ENCODE measurements at regions not wholly inside any gene's neighbourhood (a gene's known extent, or its start where the extent isn't known, plus 50 kb on each side); places are given as distances from the start of the nearest gene placed in this dataset.
A peak's percentile ranks its signal among the peaks of the same experiment; 100 is the strongest.

DNA sequence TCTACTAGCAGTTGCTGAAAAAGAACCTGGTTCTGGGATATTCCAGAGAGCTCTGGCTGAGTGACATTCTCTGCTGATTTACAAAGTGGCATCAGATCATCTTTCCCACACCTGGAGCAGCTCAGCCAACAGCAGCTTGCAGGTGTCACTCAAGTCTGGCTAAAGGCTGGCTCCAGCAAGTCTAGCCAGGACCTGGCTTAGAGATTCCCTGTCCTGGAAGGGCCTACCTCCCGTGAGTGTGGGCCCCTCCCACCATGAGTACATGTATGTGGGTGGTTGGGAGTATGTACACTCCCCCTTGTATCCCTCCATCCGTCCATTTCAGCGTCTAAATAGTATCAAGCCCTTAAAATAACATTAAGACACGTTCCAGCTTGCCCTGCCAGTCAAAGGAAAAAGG lies 539.3 kb upstream of the ID4 start:
- in situ Hi-C loops (cut with HindIII; ENCODE audit: low pct_unique_long_range_greater_than_20kb, low sequenced_read_pairs), result no loop called here
- no peak for DNase-seq (ENCODE audit: low read depth, low spot score)

DNA sequence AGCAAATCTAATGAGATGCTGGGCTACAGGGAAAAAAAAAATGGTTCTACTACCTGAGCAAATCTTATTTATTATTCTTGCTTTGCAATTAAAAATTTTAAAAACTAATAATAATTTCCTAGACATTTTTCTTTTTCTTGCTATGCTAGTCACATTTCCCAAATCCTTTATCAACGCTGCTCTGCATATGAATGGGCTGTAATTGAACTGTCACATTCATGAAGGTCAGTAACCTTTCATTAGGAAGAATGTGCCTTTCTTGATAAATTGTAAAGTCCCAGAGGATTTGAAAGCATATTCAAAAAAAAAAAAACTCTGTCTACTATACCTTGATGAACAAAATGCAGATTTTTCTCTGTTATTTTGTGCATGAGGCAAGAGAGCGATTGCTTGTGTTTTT lies 538.7 kb upstream of the ID4 start:
- in situ Hi-C loops (cut with HindIII; ENCODE audit: low pct_unique_long_range_greater_than_20kb, low sequenced_read_pairs), result no loop called here
- DNase-seq (ENCODE audit: low read depth, low spot score), result no peak

DNA sequence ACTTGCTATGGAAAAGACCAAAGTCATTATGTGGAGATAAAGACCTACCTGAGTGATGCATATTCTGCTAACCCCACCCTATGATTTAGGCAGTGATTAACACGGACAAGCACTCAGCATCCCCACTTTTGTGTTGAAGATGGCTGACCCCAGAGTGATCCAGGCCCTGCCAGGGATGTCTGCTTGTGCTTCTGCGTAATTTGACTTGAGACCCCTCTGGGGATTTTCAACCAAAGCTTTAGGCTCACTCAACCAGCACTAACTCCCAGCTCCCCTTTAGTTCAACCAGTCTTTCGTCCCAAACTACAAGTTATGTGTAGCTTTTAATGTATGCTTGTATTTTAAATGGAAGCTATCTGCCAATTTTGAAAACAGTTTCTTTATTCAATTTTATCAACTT lies 538.0 kb upstream of the ID4 start:
- no peak for DNase-seq (ENCODE audit: low read depth, low spot score)
- in situ Hi-C loops (cut with HindIII; ENCODE audit: low pct_unique_long_range_greater_than_20kb, low sequenced_read_pairs), result no loop called here

DNA sequence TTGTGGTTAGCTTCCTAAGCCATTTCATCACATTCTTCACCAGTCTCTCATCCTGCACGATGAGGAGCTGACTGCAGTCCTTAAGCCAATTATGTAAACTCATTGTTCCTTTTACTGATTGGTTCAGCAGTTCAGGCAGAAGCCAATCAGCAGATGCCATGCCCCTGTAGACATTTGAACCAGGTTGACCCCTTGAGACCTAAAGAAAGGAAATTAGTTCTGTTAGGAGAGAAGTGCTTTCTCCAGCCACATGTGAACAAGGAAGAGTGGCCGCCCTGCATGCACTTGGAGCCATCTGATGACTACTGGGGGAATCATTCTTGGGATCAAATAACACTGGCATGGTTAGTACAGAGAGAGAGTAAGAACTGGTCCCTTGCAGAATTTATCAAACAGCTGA lies 535.2 kb upstream of the ID4 start:
- in situ Hi-C loops (cut with HindIII; ENCODE audit: low pct_unique_long_range_greater_than_20kb, low sequenced_read_pairs), result no loop called here
- no peak for DNase-seq (ENCODE audit: low read depth, low spot score)

DNA sequence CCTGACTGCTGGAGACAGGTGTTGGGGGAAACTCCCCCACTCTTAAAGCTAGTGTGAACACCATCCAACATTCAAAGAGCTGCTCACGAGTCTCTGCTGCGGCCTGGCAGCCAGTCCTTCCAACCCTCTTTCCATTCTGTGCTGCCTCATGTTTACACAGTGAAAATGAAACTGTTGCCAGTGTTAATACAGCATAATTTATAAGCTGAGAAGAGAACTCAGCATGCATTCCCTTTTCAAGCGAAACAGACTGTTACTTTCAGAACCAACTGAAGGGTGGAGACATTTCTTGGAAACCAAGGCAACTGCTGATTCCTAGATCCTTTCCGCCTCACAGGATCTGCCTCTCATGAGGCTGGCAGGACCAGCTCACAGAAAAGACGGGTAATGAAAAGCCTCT lies 533.8 kb upstream of the ID4 start:
- in situ Hi-C loops (cut with HindIII; ENCODE audit: low pct_unique_long_range_greater_than_20kb, low sequenced_read_pairs), result no loop called here
- DNase-seq (ENCODE audit: low read depth, low spot score), result no peak

DNA sequence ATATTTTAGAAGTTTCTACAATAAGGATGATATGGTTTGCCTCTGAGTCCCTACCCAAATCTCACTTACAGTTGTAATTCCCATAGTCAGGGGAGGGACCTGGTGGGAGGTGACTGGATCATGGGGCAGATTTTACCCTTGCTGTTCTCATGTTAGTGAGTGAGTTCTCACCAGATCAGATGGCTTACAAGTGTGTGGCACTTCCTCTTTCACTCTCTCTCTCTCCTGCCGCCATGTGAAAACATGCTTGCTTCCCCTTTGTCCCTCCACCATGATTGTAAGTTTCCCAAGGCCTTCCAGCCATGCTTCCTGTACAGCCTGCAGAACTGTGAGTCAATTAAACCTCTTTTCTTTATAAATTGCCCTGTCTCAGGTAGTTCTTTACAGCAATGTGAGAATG lies 527.5 kb upstream of the ID4 start:
- in situ Hi-C loops (cut with HindIII; ENCODE audit: low pct_unique_long_range_greater_than_20kb, low sequenced_read_pairs), result no loop called here
- no peak for DNase-seq (ENCODE audit: low read depth, low spot score)

DNA sequence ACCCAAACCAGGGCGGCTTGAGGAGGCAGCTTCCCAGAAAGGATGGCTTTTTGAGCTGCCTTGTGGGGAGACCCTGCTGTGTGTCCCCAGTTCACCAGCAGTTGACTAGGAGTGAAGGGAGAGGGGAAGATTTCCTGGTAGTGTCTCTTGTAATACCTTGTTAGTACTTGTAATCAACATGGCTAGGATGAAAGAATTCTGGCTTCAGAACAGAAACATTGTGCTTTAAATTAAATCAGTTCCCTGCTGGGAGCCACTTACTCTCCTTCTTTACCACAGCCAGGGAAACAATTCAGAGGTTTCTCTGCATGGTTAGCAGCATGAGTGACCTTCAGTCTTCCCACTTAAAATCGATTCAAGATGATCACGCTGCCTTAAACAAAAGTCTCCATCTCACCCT lies 525.4 kb upstream of the ID4 start:
- DNase-seq (ENCODE audit: low read depth, low spot score), result no peak
- in situ Hi-C loops (cut with HindIII; ENCODE audit: low pct_unique_long_range_greater_than_20kb, low sequenced_read_pairs), result no loop called here

DNA sequence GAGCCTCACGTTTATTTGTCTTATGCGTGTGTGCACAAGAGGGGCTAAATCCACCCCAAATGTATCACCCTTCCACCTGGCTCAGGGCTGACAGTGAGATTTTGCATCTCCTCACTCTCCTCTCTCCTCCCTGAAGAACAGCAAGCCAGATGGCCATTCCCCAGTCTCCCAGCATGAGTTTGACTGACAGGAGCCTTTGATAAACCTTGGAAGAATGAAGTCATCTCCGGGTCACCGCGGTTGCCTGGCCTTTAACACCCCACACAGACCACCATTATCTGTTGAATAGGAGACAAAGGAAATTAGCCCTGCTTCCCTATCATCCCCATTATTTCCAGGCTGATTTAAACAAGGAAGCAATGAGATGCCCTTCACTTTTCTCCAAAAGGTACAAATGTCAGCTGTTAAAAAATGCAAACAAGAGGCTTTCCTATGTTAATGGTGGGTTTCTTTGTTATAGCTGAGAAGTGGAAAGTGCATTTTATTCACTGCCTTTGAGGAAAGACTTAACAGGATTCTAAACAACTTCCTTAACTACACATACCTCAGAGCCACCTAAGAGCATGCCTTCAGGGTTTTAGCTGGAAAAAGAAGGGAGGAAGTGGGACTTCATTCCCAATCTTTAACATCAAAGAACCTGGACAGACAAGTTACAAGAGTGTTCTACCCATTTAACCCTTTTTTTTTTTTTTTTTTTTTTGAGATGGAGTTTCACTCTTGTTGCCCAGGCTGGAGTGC lies 524.8 kb upstream of the ID4 start:
- in situ Hi-C loops (cut with HindIII; ENCODE audit: low pct_unique_long_range_greater_than_20kb, low sequenced_read_pairs), result no loop called here
- no peak for DNase-seq (ENCODE audit: low read depth, low spot score)

DNA sequence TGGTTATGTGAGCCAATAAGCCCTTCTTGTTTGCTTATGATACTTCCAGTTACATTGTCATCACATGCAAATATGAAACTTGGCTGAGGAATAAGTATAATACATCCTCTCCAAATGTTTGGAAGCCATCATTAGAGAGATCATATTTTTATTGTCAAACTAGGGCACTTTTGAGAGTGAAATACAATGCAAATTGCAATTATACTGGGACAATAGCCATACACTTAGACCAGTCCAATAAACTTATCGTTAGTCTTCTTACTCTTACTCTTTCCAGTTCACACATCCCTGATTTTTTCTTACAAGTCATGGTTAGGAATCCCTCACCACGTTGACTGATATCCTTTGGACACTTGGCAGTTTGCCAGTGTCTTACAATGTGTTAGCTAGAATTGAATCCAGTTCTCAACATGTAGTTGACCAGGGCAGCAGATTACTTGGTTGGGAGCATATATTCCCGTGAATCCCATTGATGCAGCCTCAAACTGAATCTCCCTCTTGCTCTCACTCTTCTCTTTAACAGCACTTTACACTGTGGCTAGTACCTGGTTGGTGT lies 519.7 kb upstream of the ID4 start:
- no peak for DNase-seq (ENCODE audit: low read depth, low spot score)
- in situ Hi-C loops (cut with HindIII; ENCODE audit: low pct_unique_long_range_greater_than_20kb, low sequenced_read_pairs), result no loop called here

DNA sequence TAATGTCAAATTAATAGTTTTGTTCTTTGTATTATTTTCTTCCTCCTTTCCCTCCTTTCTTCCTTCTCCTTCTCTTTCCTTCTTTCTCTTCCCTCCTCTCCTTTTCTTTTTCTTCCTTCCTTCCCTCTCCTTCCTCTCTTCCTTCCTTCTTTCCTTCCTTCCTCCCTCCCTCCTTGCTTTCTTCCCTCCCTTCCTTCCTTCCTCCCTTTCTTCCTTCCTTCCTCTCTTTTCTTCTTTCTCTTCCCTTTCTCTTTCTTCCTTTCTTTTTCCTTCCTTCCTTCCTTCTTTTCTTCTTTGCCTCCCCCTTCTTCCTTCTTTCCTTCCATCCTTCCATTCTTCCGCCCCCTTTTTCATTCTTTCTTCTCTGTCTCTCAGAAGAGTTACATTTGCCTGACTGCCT lies 518.2 kb upstream of the ID4 start:
- in situ Hi-C loops (cut with HindIII; ENCODE audit: low pct_unique_long_range_greater_than_20kb, low sequenced_read_pairs), result no loop called here

DNA sequence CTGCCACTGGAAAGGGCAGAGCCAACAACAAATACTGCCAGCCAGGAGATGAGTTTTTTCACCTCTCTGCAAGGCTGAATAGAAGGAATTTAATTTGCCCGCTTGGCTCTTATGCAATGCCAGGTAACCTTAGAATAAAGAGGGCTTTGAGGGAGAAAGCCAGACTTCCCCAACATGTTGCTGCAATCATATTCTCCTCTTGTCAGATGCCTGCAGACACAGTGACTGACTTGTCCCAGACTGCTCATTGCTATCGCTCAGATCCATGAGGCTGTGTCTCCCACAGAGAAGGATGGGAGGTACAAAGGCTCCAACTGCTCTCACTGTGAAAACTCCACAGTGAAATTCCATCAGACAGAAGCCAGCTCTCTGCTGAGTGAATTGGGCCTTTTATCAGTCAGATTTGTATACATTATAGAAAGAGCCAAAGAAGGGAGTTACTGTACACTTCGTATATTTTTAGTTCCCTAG lies 517.0 kb upstream of the ID4 start:
- peak; percentile 90 for DNase-seq (ENCODE audit: low read depth, low spot score)

More for the DNA sequence above, 518.2 kb upstream of the ID4 start:
- no peak for DNase-seq (ENCODE audit: low read depth, low spot score)

DNA sequence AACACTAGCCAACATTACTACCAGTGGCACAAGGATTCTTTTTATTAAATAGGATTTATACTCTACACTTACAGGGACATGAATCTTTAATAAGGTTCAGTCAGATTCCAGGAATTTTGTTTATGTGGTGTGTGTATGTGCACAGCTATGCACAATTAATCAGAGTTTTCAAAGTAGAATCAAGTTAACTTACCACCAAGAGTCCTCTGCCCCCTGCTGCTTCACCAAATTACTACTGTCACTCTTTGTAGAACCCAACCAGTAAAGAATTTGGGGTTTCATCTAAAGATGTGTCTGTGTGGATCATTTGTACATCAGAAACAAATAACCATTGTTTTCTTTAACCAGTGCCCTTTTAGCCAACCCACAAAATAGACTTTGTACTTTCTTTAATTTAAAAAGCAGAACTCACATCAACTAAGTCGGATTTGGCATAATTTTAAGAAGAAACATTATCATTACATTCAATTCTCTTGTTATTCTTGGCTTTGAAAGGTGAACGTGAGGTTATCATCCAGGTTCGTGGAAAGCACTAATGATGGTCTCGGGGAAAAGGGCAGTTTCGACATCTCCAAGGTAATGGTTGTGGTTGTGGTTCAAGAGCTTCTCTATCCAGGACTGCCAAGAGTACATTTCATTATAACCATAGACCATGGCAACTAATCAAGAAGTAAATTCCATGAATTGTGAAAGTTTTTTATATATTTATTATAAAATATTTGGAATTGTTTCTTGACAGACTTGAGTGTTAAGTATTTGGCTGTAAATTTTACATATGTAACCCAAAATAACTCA lies 514.3 kb upstream of the ID4 start:
- in situ Hi-C loops (cut with HindIII; ENCODE audit: low pct_unique_long_range_greater_than_20kb, low sequenced_read_pairs), result no loop called here
- peak; percentile 59 for DNase-seq (ENCODE audit: low read depth, low spot score)

More for the DNA sequence above, 517.0 kb upstream of the ID4 start:
- in situ Hi-C loops (cut with HindIII; ENCODE audit: low pct_unique_long_range_greater_than_20kb, low sequenced_read_pairs), result no loop called here

DNA sequence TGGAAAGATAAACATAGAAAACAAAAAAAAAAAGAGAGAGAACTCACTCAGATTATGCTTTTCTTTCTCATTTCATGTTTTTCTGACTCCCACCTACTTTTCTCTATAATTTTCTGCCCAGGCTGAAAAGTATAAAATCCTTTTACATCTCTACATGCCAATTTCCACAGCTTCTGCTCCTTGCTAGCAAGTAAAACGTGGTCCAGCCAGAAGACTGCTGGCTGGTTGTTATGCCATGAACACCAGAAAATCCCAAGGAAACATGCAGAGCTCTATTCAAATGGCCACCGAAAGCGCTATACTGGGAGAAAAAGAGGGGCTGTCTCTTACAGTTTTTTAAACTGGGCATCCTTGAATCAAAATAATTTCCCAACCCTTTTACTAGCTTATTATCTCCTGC lies 512.8 kb upstream of the ID4 start:
- in situ Hi-C loops (cut with HindIII; ENCODE audit: low pct_unique_long_range_greater_than_20kb, low sequenced_read_pairs), result no loop called here

DNA sequence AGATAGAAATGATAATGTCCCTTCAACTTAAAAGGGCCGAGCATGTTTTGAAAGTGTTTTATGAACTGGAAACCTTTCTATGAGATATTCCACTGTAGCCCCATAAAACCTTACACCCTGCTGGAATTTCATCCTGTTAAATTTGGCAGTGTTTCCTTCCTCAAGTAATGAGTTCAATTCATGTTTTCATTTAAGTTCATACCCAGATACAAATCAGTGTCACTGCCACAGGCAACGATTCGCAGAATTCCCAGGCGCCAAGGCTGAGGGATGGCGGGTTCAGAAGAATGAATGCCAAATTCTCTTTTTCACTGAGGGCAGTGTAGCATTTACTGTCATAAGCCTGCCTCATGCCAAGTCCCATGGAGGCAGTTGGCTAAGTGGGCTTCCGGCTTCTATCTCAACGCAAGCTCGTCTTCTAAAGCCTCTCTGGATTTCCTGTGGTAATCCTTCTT lies 511.8 kb upstream of the ID4 start:
- DNase-seq (ENCODE audit: low read depth, low spot score), result no peak
- in situ Hi-C loops (cut with HindIII; ENCODE audit: low pct_unique_long_range_greater_than_20kb, low sequenced_read_pairs), result no loop called here

More for the DNA sequence above, 512.8 kb upstream of the ID4 start:
- no peak for DNase-seq (ENCODE audit: low read depth, low spot score)

DNA sequence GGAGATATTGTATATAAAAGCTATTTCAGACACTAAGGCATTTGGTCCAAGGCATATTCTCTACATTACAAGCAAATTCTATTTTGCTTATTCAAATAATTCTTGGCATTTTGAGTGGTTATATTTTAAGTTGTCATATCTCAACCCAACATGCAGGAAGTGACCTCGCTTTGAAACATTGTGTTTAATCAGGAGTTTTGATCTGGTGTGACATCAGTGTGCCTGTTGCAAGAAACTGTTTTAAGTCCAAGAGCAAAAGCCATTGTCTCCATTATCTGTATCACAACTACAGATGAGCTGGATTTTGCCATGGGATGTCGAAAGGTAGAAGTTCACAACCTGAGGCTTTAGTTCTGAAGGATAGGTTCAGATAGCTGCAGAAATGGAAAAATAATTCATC lies 509.9 kb upstream of the ID4 start:
- in situ Hi-C loops (cut with HindIII; ENCODE audit: low pct_unique_long_range_greater_than_20kb, low sequenced_read_pairs), result no loop called here

DNA sequence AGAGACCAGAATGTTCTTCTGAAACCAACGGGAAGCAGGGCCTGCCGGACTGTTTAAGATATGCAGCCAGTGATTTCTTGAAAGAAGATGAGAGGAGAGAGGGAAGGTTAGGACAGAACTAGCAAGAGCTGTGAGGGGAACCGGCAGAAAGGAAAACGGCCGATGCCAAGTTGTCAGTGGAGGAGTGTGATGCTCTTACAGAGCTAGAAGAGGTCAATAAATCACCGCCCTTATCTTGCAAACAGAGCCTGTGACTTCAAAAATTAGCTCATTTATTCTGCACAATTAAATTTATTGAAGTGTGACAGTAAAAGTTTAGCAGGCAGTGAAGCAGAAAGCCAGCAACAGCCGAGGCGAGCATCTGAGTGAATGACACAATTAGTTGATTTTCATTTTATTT lies 509.5 kb upstream of the ID4 start:
- DNase-seq (ENCODE audit: low read depth, low spot score), result no peak
- in situ Hi-C loops (cut with HindIII; ENCODE audit: low pct_unique_long_range_greater_than_20kb, low sequenced_read_pairs), result no loop called here

More for the DNA sequence above, 509.9 kb upstream of the ID4 start:
- no peak for DNase-seq (ENCODE audit: low read depth, low spot score)

DNA sequence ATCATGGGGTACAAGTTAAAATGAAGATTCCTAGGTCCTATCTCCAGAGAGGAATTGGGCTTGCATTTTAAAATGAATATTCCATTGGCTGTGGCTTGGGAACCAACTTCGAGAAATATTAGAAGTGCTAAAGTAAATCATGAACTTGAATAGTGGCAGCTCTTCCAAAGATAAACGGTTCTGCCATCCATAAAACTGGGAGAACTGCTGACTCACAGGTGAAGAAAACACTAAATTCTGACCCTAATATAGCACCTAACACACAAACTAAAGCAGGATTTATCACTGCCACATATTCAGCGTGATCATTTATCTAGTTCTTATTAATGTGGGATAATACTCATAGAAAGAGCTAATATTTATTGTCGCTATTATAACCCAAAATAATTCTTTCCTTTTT lies 508.1 kb upstream of the ID4 start:
- no peak for DNase-seq (ENCODE audit: low read depth, low spot score)
- in situ Hi-C loops (cut with HindIII; ENCODE audit: low pct_unique_long_range_greater_than_20kb, low sequenced_read_pairs), result no loop called here

DNA sequence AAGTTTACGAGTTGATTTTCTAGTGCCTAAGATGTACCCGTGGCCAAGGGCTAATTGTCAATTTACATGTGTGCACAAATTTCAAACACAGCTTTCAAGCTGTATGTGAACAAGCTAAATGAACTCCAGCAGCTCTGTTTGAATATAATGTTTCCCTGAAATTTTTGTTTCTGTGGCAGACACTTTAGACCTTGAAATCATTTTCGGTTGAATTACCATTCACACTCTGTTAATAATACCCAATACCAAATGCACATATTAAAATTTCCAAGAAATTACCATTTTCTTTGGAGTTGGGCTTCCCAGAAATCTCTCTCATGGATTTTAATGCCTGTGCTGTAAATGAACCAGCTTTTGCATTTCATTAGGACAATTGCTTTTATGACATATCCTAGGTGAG lies 506.1 kb upstream of the ID4 start:
- in situ Hi-C loops (cut with HindIII; ENCODE audit: low pct_unique_long_range_greater_than_20kb, low sequenced_read_pairs), result no loop called here
- DNase-seq (ENCODE audit: low read depth, low spot score), result no peak

All from SK-MEL-5 (cell line).